Neuronal stem cell (in vitro differentiated cells): ENCODE measurements at regions not wholly inside any gene's neighbourhood (a gene's known extent, or its start where the extent isn't known, plus 50 kb on each side); places are given as distances from the start of the nearest gene placed in this dataset.
A peak's percentile ranks its signal among the peaks of the same experiment; 100 is the strongest.
"Not testable (repeated sequence)": the region's sequence is repeated elsewhere in the genome, so short reads cannot be mapped to it uniquely, and the experiment has no call there.

Experiments used
- DNase-seq: peaks from one replicate; pipeline ENCODE4 v3.0.0-alpha.2; 2013; ENCODE audit warnings: low spot score
- H2AFZ ChIP-seq: one replicate; pipeline ENCODE4 v1.6.1; 2013; ENCODE audit warnings: mild to moderate bottlenecking, low read length, inconsistent platforms
- H2AK5ac ChIP-seq: 2 replicates; pipeline ENCODE4 v1.6.1; 2013; ENCODE audit warnings: low read depth, mild to moderate bottlenecking, inconsistent platforms, low read length, moderate library complexity, mixed read lengths
- H2BK120ac ChIP-seq: 2 replicates; pipeline ENCODE4 v1.6.1; 2013; ENCODE audit warnings: low read depth, mild to moderate bottlenecking, inconsistent platforms, low read length, moderate library complexity, mixed read lengths
- H2BK12ac ChIP-seq: one replicate; pipeline ENCODE4 v1.6.1; 2013; ENCODE audit warnings: low read length, inconsistent platforms
- H2BK15ac ChIP-seq: 2 replicates; pipeline ENCODE4 v1.6.1; 2013; ENCODE audit warnings: mild to moderate bottlenecking, low read length, inconsistent platforms, mixed read lengths
- H2BK5ac ChIP-seq: one replicate; pipeline ENCODE4 v1.6.1; 2013; ENCODE audit warnings: inconsistent platforms, mild to moderate bottlenecking, low read length, moderate library complexity
- H3K14ac ChIP-seq: one replicate; pipeline ENCODE4 v1.6.1; 2013; ENCODE audit warnings: low read length, inconsistent platforms
- H3K18ac ChIP-seq: 2 replicates; pipeline ENCODE4 v1.6.1; 2013; ENCODE audit warnings: low read length, inconsistent platforms
- H3K23ac ChIP-seq: 2 replicates; pipeline ENCODE4 v1.6.1; 2013; ENCODE audit warnings: low read depth, mild to moderate bottlenecking, mixed read lengths, low read length, inconsistent platforms; ENCODE audit not compliant: poor library complexity
- H3K27ac ChIP-seq: replicated peaks from 3 replicates; pipeline ENCODE4 v1.5.1; 2013; ENCODE audit warnings: low read length, inconsistent platforms
- H3K27me3 ChIP-seq, 3 experiments: 2 replicates each; pipeline ENCODE4 v1.6.1; 2013; ENCODE audit warnings: low read length in 3 of 3, mild to moderate bottlenecking in 2 of 3, inconsistent platforms in 1 of 3, low read depth in 1 of 3, mixed read lengths in 1 of 3, moderate library complexity in 1 of 3; ENCODE audit not compliant: control insufficient read depth in 3 of 3, insufficient read depth in 3 of 3
- H3K36me3 ChIP-seq, 2 donors: replicated peaks in 1 of 2; 2 replicates each; pipeline ENCODE4 v1.6.1; 2013; ENCODE audit warnings: low read length in 2 of 2; ENCODE audit not compliant: control insufficient read depth in 2 of 2, insufficient read depth in 2 of 2
- H3K4ac ChIP-seq: 2 replicates; pipeline ENCODE4 v1.6.1; 2013; ENCODE audit warnings: inconsistent platforms, mild to moderate bottlenecking, low read length, moderate library complexity
- H3K4me1 ChIP-seq, 2 donors: 1 replicate in 1 of 2; 2 replicates in 1 of 2; pipeline ENCODE4 v1.6.1; 2013; ENCODE audit warnings: low read length in 2 of 2, low read depth in 1 of 2; ENCODE audit not compliant: control insufficient read depth in 2 of 2, insufficient read depth in 1 of 2
- H3K4me2 ChIP-seq: one replicate; pipeline ENCODE4 v1.6.1; 2013; ENCODE audit warnings: mild to moderate bottlenecking, low read length, inconsistent platforms; ENCODE audit not compliant: insufficient read depth, poor library complexity, severe bottlenecking
- H3K4me3 ChIP-seq, 2 donors: 2 replicates each; pipeline ENCODE4 v1.5.1; 2013; ENCODE audit warnings: low read length in 2 of 2, mild to moderate bottlenecking in 2 of 2, inconsistent platforms in 1 of 2, moderate library complexity in 1 of 2
- H3K79me1 ChIP-seq: one replicate; pipeline ENCODE4 v1.6.1; 2013; ENCODE audit warnings: low read depth, mild to moderate bottlenecking, inconsistent platforms, low read length, moderate library complexity
- H3K9ac ChIP-seq: one replicate; pipeline ENCODE4 v1.6.1; 2013; ENCODE audit warnings: mild to moderate bottlenecking, low read depth, low read length, inconsistent platforms; ENCODE audit not compliant: poor library complexity
- H3K9me3 ChIP-seq, 2 donors: replicated peaks in 1 of 2; 2 replicates each; pipeline versions ENCODE3 to v1.6.1; 2013; ENCODE audit warnings: low read length in 2 of 2, mild to moderate bottlenecking in 2 of 2, inconsistent platforms in 1 of 2, low read depth in 1 of 2, mixed read lengths in 1 of 2, moderate library complexity in 1 of 2; ENCODE audit not compliant: control insufficient read depth in 2 of 2, insufficient read depth in 1 of 2
- H4K8ac ChIP-seq: one replicate; pipeline ENCODE4 v1.6.1; 2013; ENCODE audit warnings: low read depth, mild to moderate bottlenecking, inconsistent platforms, low read length, moderate library complexity
- H4K91ac ChIP-seq: one replicate; pipeline ENCODE4 v1.6.1; 2013; ENCODE audit warnings: low read length, low read depth, mild to moderate bottlenecking, inconsistent platforms; ENCODE audit not compliant: poor library complexity
- WGBS, 2 donors: extraction: QIAGEN DNeasy Blood & Tissue Kit; methylation state at CpG; one replicate each; pipeline ENCODE4 v1.1.7; 2013; ENCODE audit warnings: missing lambda C conversion rate in 2 of 2, mixed read lengths in 1 of 2; ENCODE audit not compliant: insufficient read length in 2 of 2, insufficient replicate concordance in 1 of 2; ENCODE audit errors: extremely low coverage in 2 of 2; 5-methylcytosine and 5-hydroxymethylcytosine counted together

DNA sequence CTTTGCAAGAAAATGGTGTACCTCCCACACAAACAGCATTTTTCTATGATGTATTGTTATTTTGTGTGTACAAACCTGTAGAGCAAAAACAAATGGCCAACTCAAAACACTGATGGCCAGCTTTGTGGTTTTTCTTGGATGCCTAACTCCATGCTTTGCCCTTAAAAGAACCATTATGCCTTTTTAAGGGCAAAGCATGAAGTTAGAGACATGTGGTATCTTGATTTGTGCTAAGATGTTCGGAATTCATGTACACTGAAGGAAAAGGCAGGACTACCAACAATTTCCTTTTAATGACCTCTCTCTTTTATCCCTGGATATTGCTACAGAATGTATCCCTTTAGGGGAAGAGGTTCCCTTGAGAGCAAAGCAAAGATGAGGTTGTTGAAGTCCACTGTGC, 273.6 kb downstream of the SCG2 start:
- no peaks in the 10 kb centered on the region for H3K36me3 ChIP-seq
- H3K14ac ChIP-seq: no peak overlapping the region
- H3K79me1 ChIP-seq: no peaks in the 10 kb centered on the region
- H2AFZ ChIP-seq: no peak overlapping the region
- no peak overlapping the region for H3K23ac ChIP-seq
- no peak overlapping the region for H3K27ac ChIP-seq
- H2BK5ac ChIP-seq: no peak overlapping the region
- H3K4me1 ChIP-seq: no peaks in the 10 kb centered on the region
- no peaks in the 10 kb centered on the region for H3K9me3 ChIP-seq
- H3K4ac ChIP-seq: no peak overlapping the region
- H3K4me2 ChIP-seq: no peak overlapping the region
- H3K9ac ChIP-seq: no peak overlapping the region
- H2BK120ac ChIP-seq: no peak overlapping the region
- no peak overlapping the region for H4K8ac ChIP-seq
- H3K4me3 ChIP-seq: no peak overlapping the region
- no peak overlapping the region for H2BK12ac ChIP-seq
- H2BK15ac ChIP-seq: no peak overlapping the region
- H3K27me3 ChIP-seq: no peaks in the 10 kb centered on the region
- no peak overlapping the region for H4K91ac ChIP-seq
- WGBS, 2 donors: no CpG with 5 or more reads among the region's 1 CpG
- no peak overlapping the region for H2AK5ac ChIP-seq
- no peak for DNase-seq
- H3K18ac ChIP-seq: no peak overlapping the region

DNA sequence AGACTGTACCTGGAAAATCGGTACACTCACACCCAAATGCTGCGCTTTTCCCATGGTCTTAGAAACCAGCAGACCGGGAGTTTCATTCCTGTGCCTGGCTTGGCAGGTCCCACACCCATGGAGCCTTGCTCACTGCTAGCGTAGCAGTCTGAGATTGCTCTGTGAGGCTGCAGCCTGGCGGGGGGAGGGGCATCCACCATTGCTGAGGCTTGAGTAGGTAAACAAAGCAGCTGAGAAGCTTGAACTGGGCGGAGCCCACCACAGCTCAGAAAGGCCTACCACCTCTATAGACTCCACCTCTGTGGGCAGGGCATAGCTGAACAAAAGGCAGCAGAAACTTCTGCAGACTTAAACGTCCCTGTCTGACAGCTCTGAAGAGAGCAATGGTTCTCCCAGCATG, 271.4 kb downstream of the SCG2 start:
- H3K23ac ChIP-seq, H3K9ac ChIP-seq, H2BK12ac ChIP-seq, H2BK120ac ChIP-seq, H3K27me3 ChIP-seq, H3K79me1 ChIP-seq, H3K18ac ChIP-seq, H3K4ac ChIP-seq, H3K27ac ChIP-seq, H2BK5ac ChIP-seq, H3K4me3 ChIP-seq, H4K91ac ChIP-seq, H3K4me2 ChIP-seq, H3K36me3 ChIP-seq, H3K9me3 ChIP-seq, H4K8ac ChIP-seq, H2BK15ac ChIP-seq, DNase-seq, H3K14ac ChIP-seq, H2AK5ac ChIP-seq, H3K4me1 ChIP-seq: not testable (repeated sequence)
- H2AFZ ChIP-seq: peak overlapping the region; percentile 77
- WGBS, 2 donors: no CpG with 5 or more reads among the region's 7 CpGs

DNA sequence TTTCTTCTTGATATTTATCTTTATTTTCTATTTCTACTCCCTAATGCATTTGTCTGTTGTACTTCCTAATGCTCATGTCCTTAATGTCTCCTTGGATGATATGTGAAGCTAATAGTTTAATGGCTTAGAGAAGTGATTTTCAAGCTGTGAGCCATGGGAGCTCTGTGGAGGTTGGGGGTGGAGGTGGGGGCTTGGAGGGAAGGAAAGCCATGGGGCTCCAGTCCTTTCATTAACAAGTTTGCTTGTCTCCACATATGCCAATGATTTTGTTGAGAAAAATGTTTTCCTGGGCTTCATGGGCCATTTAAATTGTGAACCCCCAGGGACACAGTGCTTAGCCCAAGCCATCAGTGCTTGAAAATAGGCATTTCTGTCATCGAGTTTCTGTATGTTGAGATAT, 264.1 kb downstream of the SCG2 start:
- H2BK12ac ChIP-seq: no peak overlapping the region
- no peak overlapping the region for H3K18ac ChIP-seq
- H3K4me1 ChIP-seq: no peaks in the 10 kb centered on the region
- H3K36me3 ChIP-seq: no peaks in the 10 kb centered on the region
- no peaks in the 10 kb centered on the region for H3K9me3 ChIP-seq
- no peak overlapping the region for H2BK120ac ChIP-seq
- no peak overlapping the region for H4K91ac ChIP-seq
- H3K27ac ChIP-seq: no peak overlapping the region
- no peak overlapping the region for H3K4ac ChIP-seq
- H3K27me3 ChIP-seq: no peaks in the 10 kb centered on the region
- no peak overlapping the region for H3K4me3 ChIP-seq
- H2BK5ac ChIP-seq: no peak overlapping the region
- no peak overlapping the region for H3K23ac ChIP-seq
- DNase-seq: no peak
- no peak overlapping the region for H2AFZ ChIP-seq
- no peak overlapping the region for H3K9ac ChIP-seq
- H4K8ac ChIP-seq: no peak overlapping the region
- WGBS, 2 donors: no CpG with 5 or more reads among the region's 1 CpG
- H3K79me1 ChIP-seq: no peaks in the 10 kb centered on the region
- H2AK5ac ChIP-seq: no peak overlapping the region
- H3K4me2 ChIP-seq: no peak overlapping the region
- no peak overlapping the region for H2BK15ac ChIP-seq
- H3K14ac ChIP-seq: no peak overlapping the region

DNA sequence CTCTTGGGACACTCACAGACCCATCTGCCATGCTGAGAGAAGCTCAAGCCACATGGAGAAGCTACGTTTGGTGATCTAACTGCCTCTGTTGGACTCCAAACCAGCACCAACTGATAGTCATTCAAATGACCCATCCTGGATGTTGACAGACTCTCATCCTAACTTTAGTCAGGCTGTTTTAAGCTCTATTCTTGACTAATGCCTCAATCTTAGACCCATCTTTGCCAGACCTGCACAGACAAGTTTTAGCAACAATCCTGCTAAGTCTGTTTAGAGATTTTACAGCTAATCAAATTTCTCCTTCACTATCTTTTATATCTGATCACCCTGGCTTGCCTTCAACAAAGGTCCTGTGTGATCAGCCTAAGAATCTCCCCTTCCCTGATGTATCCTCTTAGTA, 245.1 kb downstream of the SCG2 start:
- Histone ChIP-seq H2BK15ac (no peak overlapping the region), H3K4me3 (no peak overlapping the region), H3K36me3 (no peaks in the 10 kb centered on the region), H3K9ac (no peak overlapping the region), H3K4me2 (no peak overlapping the region), H3K27me3 (no peaks in the 10 kb centered on the region), H2BK5ac (no peak overlapping the region), H4K8ac (no peak overlapping the region), H3K4ac (no peak overlapping the region), H2AFZ (no peak overlapping the region), H2BK120ac (no peak overlapping the region), H3K27ac (no peak overlapping the region), H3K14ac (no peak overlapping the region), H3K79me1 (no peaks in the 10 kb centered on the region), H3K23ac (no peak overlapping the region), H3K4me1 (no peaks in the 10 kb centered on the region), H4K91ac (no peak overlapping the region), H3K9me3 (no peaks in the 10 kb centered on the region), H2BK12ac (no peak overlapping the region), H3K18ac (no peak overlapping the region), H2AK5ac (no peak overlapping the region)
- no CpG with 5 or more reads among the region's 1 CpG for WGBS, 2 donors
- DNase-seq: no peak
